ENCODE measurements at regions not wholly inside any gene's neighbourhood (a gene's known extent, or its start where the extent isn't known, plus 50 kb on each side); places are given as distances from the start of the nearest gene placed in this dataset.

DNA sequence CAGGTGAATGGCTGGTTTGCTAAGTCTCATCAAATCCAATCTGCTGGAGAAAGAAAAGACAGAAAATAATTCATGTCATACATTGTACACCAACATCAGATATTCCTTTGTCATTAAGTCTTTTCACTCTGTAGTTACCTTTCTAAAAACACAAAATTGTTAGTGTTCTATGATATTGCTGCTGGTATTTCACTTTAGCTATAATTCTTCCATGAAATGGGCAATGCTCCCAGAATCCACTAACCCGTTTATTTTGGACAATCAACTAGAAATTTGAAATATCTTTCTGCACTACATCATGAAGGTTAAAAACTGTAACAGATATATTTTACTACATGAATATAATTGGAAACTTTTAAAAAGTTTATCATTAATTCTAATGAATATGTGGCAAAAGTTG lies 181.3 kb downstream of the C7orf25 start:
- H3K27me3 ChIP-seq (ENCODE audit: control insufficient read depth in 2 of 2, insufficient read depth in 2 of 2, low read length in 2 of 2) = 0 out of 5 replicates have a peak, but pooled peaks cover 0 to 5% of the 10 kb centered on the region in 2 experiments
- TF ChIP-seq HMG20B (CRISPR knock-in tag; IDR thresholded peaks at IDR 0.05) (no peak), ETS2 (tag; IDR thresholded peaks at IDR 0.05; ENCODE audit: borderline replicate concordance, poor library complexity, severe bottlenecking) (no peak), SMAD2 (IDR thresholded peaks at IDR 0.05; ENCODE audit: low read depth, low read length) (no peak)
- ChIA-PET CTCF (ENCODE audit: low intra/inter-chr PET ratio) (no interaction called here), POLR2A (no interaction called here)
- intact Hi-C loops (cut with micrococcal nuclease) (no loop called here), in situ Hi-C loops (cut with MboI) (no loop called here)
- no peak overlapping the region for H3K9ac ChIP-seq (ENCODE audit: insufficient read depth in 1 of 2, low read depth in 2 of 2, low read length in 2 of 2)
- H3K27ac ChIP-seq (ENCODE audit: extremely low read depth, low read depth, low read length) = no peak overlapping the region
- H3K4me2 ChIP-seq (ENCODE audit: insufficient read depth, low read length) = no peak overlapping the region
- no peaks in the 10 kb centered on the region for H3K79me2 ChIP-seq (ENCODE audit: control insufficient read depth, insufficient read depth, low read length)
- ATAC-seq = no peak
- no peaks in the 10 kb centered on the region for H4K20me1 ChIP-seq (replicated peaks; ENCODE audit: control insufficient read depth, insufficient read depth, low read length)
- no peaks in the 10 kb centered on the region for H3K9me1 ChIP-seq (ENCODE audit: control insufficient read depth, insufficient read depth, low read length)
- H3K4me3 ChIP-seq = no peak overlapping the region
- H3K9me3 ChIP-seq (replicated peaks; ENCODE audit: control insufficient read depth, insufficient read depth, low read depth, low read length) = no peaks in the 10 kb centered on the region
- H3K4me1 ChIP-seq (replicated peaks in 1 of 2; ENCODE audit: control insufficient read depth in 2 of 2, insufficient read depth in 2 of 2, low read length in 2 of 2) = no peaks in the 10 kb centered on the region
- FAIRE-seq = no peak
- H2AFZ ChIP-seq (ENCODE audit: low read depth, low read length) = no peak overlapping the region
- DNase-seq (ENCODE audit: extremely low read depth in 1 of 4, low spot score in 3 of 4) = no peak
- no peaks in the 10 kb centered on the region for H3K36me3 ChIP-seq (ENCODE audit: control insufficient read depth, insufficient read depth, low read length)
- BruUV-seq (replicated peaks) = no TSS peak
- WGBS (ENCODE audit: insufficient coverage, low coverage, missing lambda C conversion rate) = 0% methylated on average over 1 of the region's 1 CpG

DNA sequence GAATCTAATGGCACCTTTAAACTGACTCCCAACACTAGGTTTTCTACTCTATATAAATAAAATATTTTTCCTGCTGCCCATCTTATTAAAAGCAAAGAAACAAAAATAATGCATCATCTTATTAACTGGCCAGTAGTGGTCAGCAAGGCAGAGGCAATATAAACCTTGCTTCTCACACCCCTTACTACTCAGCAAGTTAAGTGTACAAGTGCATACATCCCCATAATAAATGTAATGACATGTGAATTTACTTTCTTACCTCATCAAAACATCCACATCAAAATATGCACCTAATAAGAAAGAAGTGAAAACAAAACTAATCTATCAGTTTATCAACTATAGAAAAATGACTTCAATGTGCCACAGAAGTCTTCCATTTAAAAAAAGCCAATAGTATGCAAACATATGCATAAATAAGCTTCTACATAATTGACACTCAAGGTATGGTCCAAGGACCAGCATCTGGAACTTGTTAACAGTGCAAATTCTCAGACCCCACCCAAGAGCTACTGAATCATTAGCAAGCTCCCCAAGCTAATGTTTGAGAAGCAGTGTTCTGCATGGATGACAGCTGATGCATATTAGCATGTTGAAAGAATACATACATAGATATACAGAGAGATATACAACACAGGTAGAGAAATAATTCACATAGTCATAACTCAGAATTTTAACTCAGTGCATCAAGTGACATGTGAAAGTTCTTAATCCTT lies 182.7 kb downstream of the C7orf25 start:
- H3K9me3 ChIP-seq (replicated peaks; ENCODE audit: control insufficient read depth, insufficient read depth, low read depth, low read length) = no peaks in the 10 kb centered on the region
- no peaks in the 10 kb centered on the region for H3K9me1 ChIP-seq (ENCODE audit: control insufficient read depth, insufficient read depth, low read length)
- no TSS peak for BruUV-seq (replicated peaks)
- no peak overlapping the region for H3K27ac ChIP-seq (ENCODE audit: extremely low read depth, low read depth, low read length)
- no peak overlapping the region for H3K4me3 ChIP-seq
- ChIA-PET CTCF (ENCODE audit: low intra/inter-chr PET ratio) (no interaction called here), POLR2A (no interaction called here)
- 0 out of 5 replicates have a peak, but pooled peaks cover 0 to 5% of the 10 kb centered on the region in 2 experiments for H3K27me3 ChIP-seq (ENCODE audit: control insufficient read depth in 2 of 2, insufficient read depth in 2 of 2, low read length in 2 of 2)
- no peaks in the 10 kb centered on the region for H3K4me1 ChIP-seq (replicated peaks in 1 of 2; ENCODE audit: control insufficient read depth in 2 of 2, insufficient read depth in 2 of 2, low read length in 2 of 2)
- H3K9ac ChIP-seq (ENCODE audit: insufficient read depth in 1 of 2, low read depth in 2 of 2, low read length in 2 of 2) = no peak overlapping the region
- DNase-seq (ENCODE audit: extremely low read depth in 1 of 4, low spot score in 3 of 4) (no peak), ATAC-seq (no peak), FAIRE-seq (no peak)
- H4K20me1 ChIP-seq (replicated peaks; ENCODE audit: control insufficient read depth, insufficient read depth, low read length) = no peaks in the 10 kb centered on the region
- in situ Hi-C loops (cut with MboI) = no loop called here
- intact Hi-C loops (cut with micrococcal nuclease) = no loop called here
- H3K36me3 ChIP-seq (ENCODE audit: control insufficient read depth, insufficient read depth, low read length) = no peaks in the 10 kb centered on the region
- no peak overlapping the region for H3K4me2 ChIP-seq (ENCODE audit: insufficient read depth, low read length)
- H3K79me2 ChIP-seq (ENCODE audit: control insufficient read depth, insufficient read depth, low read length) = no peaks in the 10 kb centered on the region
- no peak overlapping the region for H2AFZ ChIP-seq (ENCODE audit: low read depth, low read length)
- TF ChIP-seq, protein P1, sequence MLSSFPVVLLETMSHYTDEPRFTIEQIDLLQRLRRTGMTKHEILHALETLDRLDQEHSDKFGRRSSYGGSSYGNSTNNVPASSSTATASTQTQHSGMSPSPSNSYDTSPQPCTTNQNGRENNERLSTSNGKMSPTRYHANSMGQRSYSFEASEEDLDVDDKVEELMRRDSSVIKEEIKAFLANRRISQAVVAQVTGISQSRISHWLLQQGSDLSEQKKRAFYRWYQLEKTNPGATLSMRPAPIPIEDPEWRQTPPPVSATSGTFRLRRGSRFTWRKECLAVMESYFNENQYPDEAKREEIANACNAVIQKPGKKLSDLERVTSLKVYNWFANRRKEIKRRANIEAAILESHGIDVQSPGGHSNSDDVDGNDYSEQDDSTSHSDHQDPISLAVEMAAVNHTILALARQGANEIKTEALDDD (IDR thresholded peaks at IDR 0.05) = no peak
- TF ChIP-seq ETS2 (tag; IDR thresholded peaks at IDR 0.05; ENCODE audit: borderline replicate concordance, poor library complexity, severe bottlenecking) (no peak), TEAD4 (IDR thresholded peaks at IDR 0.05; ENCODE audit: low read length) (no peak), TEAD4 (CRISPR knock-in tag; IDR thresholded peaks at IDR 0.05; ENCODE audit: borderline replicate concordance) (no peak), POLR3A (IDR thresholded peaks at IDR 0.05; ENCODE audit: borderline replicate concordance, extremely low read depth, insufficient read depth, insufficient read length) (no peak), GTF2A2 (tag; IDR thresholded peaks at IDR 0.05) (no peak), MBD2 (IDR thresholded peaks at IDR 0.05; ENCODE audit: borderline replicate concordance, low read depth) (no peak), FOXP1 (CRISPR knock-in tag; IDR thresholded peaks at IDR 0.05) (no peak), PRMT5 (CRISPR knock-in tag; IDR thresholded peaks at IDR 0.05) (no peak)
- TF ChIP-seq, protein P2, sequence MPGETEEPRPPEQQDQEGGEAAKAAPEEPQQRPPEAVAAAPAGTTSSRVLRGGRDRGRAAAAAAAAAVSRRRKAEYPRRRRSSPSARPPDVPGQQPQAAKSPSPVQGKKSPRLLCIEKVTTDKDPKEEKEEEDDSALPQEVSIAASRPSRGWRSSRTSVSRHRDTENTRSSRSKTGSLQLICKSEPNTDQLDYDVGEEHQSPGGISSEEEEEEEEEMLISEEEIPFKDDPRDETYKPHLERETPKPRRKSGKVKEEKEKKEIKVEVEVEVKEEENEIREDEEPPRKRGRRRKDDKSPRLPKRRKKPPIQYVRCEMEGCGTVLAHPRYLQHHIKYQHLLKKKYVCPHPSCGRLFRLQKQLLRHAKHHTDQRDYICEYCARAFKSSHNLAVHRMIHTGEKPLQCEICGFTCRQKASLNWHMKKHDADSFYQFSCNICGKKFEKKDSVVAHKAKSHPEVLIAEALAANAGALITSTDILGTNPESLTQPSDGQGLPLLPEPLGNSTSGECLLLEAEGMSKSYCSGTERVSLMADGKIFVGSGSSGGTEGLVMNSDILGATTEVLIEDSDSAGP (CRISPR knock-in tag; IDR thresholded peaks at IDR 0.05) = no peak
- TF ChIP-seq, protein P3, sequence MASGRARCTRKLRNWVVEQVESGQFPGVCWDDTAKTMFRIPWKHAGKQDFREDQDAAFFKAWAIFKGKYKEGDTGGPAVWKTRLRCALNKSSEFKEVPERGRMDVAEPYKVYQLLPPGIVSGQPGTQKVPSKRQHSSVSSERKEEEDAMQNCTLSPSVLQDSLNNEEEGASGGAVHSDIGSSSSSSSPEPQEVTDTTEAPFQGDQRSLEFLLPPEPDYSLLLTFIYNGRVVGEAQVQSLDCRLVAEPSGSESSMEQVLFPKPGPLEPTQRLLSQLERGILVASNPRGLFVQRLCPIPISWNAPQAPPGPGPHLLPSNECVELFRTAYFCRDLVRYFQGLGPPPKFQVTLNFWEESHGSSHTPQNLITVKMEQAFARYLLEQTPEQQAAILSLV (tag; IDR thresholded peaks at IDR 0.05) = no peak

Data from K562 (cell line).